GM23338 (cell line): ENCODE measurements at regions not wholly inside any gene's neighbourhood (a gene's known extent, or its start where the extent isn't known, plus 50 kb on each side); places are given as distances from the start of the nearest gene placed in this dataset.

Experiments used
- ATAC-seq: fragments of 200-7000 bp; cut with Tn5 transposase; 3 replicates; pipeline ENCODE4 v1.9.1; 2020
- DNase-seq: peaks from one replicate; pipeline ENCODE4 v3.0.0-alpha.2; 2015; ENCODE audit warnings: low spot score
- H2AFZ ChIP-seq: fragments of 200-600 bp; sonication (generic); 2 replicates; pipeline ENCODE4 v1.8.0; 2016; ENCODE audit warnings: antibody characterized with exemption, mild to moderate bottlenecking, moderate library complexity
- H3F3A ChIP-seq: fragments of 200-600 bp; sonication (generic); replicated peaks from 2 replicates; pipeline ENCODE4 v1.8.0; 2017; ENCODE audit warnings: antibody characterized with exemption, mixed run types, low read depth
- H3K27ac ChIP-seq: fragments of 200-600 bp; sonication (generic); 2 replicates; pipeline ENCODE4 v1.6.1; 2016; ENCODE audit warnings: low read depth
- H3K27me3 ChIP-seq: fragments of 200-600 bp; sonication (generic); 2 replicates; pipeline ENCODE4 v1.8.0; 2016; ENCODE audit warnings: mild to moderate bottlenecking, mixed run types, moderate library complexity; ENCODE audit not compliant: insufficient read depth
- H3K36me3 ChIP-seq: fragments of 200-600 bp; sonication (generic); 2 replicates; pipeline ENCODE4 v1.8.0; 2016; ENCODE audit warnings: mild to moderate bottlenecking; ENCODE audit not compliant: insufficient read depth
- H3K4me1 ChIP-seq: fragments of 200-600 bp; sonication (generic); 2 replicates; pipeline ENCODE4 v1.8.0; 2016; ENCODE audit warnings: mild to moderate bottlenecking, moderate library complexity; ENCODE audit not compliant: insufficient read depth
- H3K4me2 ChIP-seq: fragments of 200-600 bp; sonication (generic); 2 replicates; pipeline ENCODE4 v1.7.1; 2017; ENCODE audit warnings: mixed run types
- H3K4me3 ChIP-seq: fragments of 200-600 bp; sonication (generic); 2 replicates; pipeline ENCODE4 v1.6.1; 2016; ENCODE audit warnings: mixed run types
- H3K79me2 ChIP-seq: fragments of 200-600 bp; sonication (generic); replicated peaks from 2 replicates; pipeline ENCODE4 v1.8.0; 2017; ENCODE audit warnings: mild to moderate bottlenecking; ENCODE audit not compliant: insufficient read depth
- H3K9me2 ChIP-seq: fragments of 200-600 bp; sonication (generic); 2 replicates; pipeline ENCODE4 v1.8.0; 2017; ENCODE audit not compliant: insufficient read depth
- H4K20me1 ChIP-seq: fragments of 200-600 bp; sonication (generic); replicated peaks from 2 replicates; pipeline ENCODE4 v1.8.0; 2017; ENCODE audit warnings: mild to moderate bottlenecking; ENCODE audit not compliant: insufficient read depth
- H3K27ac Mint-ChIP-seq: 2 replicates; pipeline ENCODE4 v1.8.0; 2020; ENCODE audit warnings: inconsistent platforms, mild to moderate bottlenecking, moderate library complexity, mixed read lengths
- H3K27me3 Mint-ChIP-seq: 3 replicates; pipeline ENCODE4 v1.8.0; 2022; ENCODE audit warnings: low read depth, mild to moderate bottlenecking, moderate library complexity, mixed read lengths, inconsistent platforms; ENCODE audit not compliant: insufficient read depth, poor library complexity
- H3K36me3 Mint-ChIP-seq: 3 replicates; pipeline ENCODE4 v1.8.0; 2021; ENCODE audit warnings: low read depth, mild to moderate bottlenecking, inconsistent platforms, moderate library complexity, mixed read lengths
- H3K4me1 Mint-ChIP-seq: 3 replicates; pipeline ENCODE4 v1.8.0; 2020; ENCODE audit warnings: mild to moderate bottlenecking, inconsistent platforms, mixed read lengths
- H3K4me3 Mint-ChIP-seq: 3 replicates; pipeline ENCODE4 v1.8.0; 2021; ENCODE audit warnings: moderate library complexity, mild to moderate bottlenecking, inconsistent platforms, mixed read lengths
- H3K9me3 Mint-ChIP-seq: 3 replicates; pipeline ENCODE4 v1.8.0; 2020; ENCODE audit warnings: moderate library complexity, mild to moderate bottlenecking, inconsistent platforms, mixed read lengths
- CTCF ChIP-seq, 2 experiments: fragments of 200-600 bp in 1 of 2; sonication (generic) in 1 of 2; conservative IDR thresholded peaks; 2 replicates each; pipeline versions ENCODE4 v1.5.1 to v1.6.1; 2016 to 2017; ENCODE audit warnings: antibody characterized with exemption in 2 of 2, low read depth in 2 of 2, mild to moderate bottlenecking in 2 of 2, moderate library complexity in 1 of 2
- EZH2 ChIP-seq: fragments of 200-600 bp; sonication (generic); IDR thresholded peaks from one replicate; pipeline ENCODE4 v1.8.0; 2017; ENCODE audit warnings: antibody characterized with exemption, mild to moderate bottlenecking, low read depth; ENCODE audit not compliant: unreplicated experiment
- EZH2phosphoT487 ChIP-seq: fragments of 200-600 bp; sonication (generic); IDR thresholded peaks from one replicate; pipeline ENCODE4 v1.8.1; 2018; ENCODE audit warnings: antibody characterized with exemption; ENCODE audit not compliant: unreplicated experiment
- JUNB ChIP-seq: IDR thresholded peaks from one replicate; pipeline ENCODE4 v1.6.1; 2016; ENCODE audit warnings: antibody characterized with exemption; ENCODE audit not compliant: unreplicated experiment
- NANOG ChIP-seq: IDR thresholded peaks from 2 replicates; pipeline ENCODE4 v1.6.1; 2016; ENCODE audit warnings: antibody characterized with exemption, borderline replicate concordance
- POLR2AphosphoS5 ChIP-seq: IDR thresholded peaks from 2 replicates; pipeline ENCODE4 v1.6.1; 2016; ENCODE audit warnings: antibody characterized with exemption, low read depth
- REST ChIP-seq: IDR thresholded peaks from one replicate; pipeline ENCODE4 v1.6.1; 2018; ENCODE audit warnings: antibody characterized with exemption; ENCODE audit not compliant: unreplicated experiment
- STAT1 ChIP-seq: IDR thresholded peaks from one replicate; pipeline ENCODE4 v1.6.1; 2016; ENCODE audit warnings: antibody characterized with exemption; ENCODE audit not compliant: unreplicated experiment

GRCh38 chr4:155009288-155009687 is 199.1 kb upstream of the NPY2R start:
- Mint-ChIP-seq H3K36me3 (no peaks in the 10 kb centered on the region), H3K4me3 (no peak overlapping the region), H3K9me3 (no peaks in the 10 kb centered on the region), H3K27me3 (no peaks in the 10 kb centered on the region), H3K4me1 (peaks cover 7% of the 10 kb centered on the region; the same call in 2 of the 3 replicates), H3K27ac (no peak overlapping the region)
- H3K27ac ChIP-seq: no peak overlapping the region
- H3K36me3 ChIP-seq: no peaks in the 10 kb centered on the region
- H3K4me1 ChIP-seq: peaks cover 5% of the 10 kb centered on the region; the same call in 1 of the 2 replicates
- no peaks in the 10 kb centered on the region for H3K9me2 ChIP-seq
- DNase-seq: no peak
- H3K27me3 ChIP-seq: no peaks in the 10 kb centered on the region
- H3F3A ChIP-seq: no peaks in the 10 kb centered on the region
- no peaks in the 10 kb centered on the region for H3K79me2 ChIP-seq
- H3K4me3 ChIP-seq: no peak overlapping the region
- no peaks in the 10 kb centered on the region for H4K20me1 ChIP-seq
- H3K4me2 ChIP-seq: no peak overlapping the region
- H2AFZ ChIP-seq: peak overlapping the region; percentile 56; the same call in 1 of the 2 replicates
- ATAC-seq: no peak
- TF ChIP-seq EZH2phosphoT487: no peak
- TF ChIP-seq REST: no peak
- TF ChIP-seq EZH2: no peak
- no peak for TF ChIP-seq STAT1
- no peak for TF ChIP-seq CTCF (conservative IDR thresholded peaks at IDR 0.05; ENCODE audit: low read depth in 2 of 2)

GRCh38 chr4:155010376-155010775 is 198.1 kb upstream of the NPY2R start:
- Mint-ChIP-seq H3K27ac (no peak overlapping the region), H3K9me3 (no peaks in the 10 kb centered on the region), H3K36me3 (no peaks in the 10 kb centered on the region), H3K27me3 (no peaks in the 10 kb centered on the region), H3K4me3 (no peak overlapping the region), H3K4me1 (peaks cover 7% of the 10 kb centered on the region; the same call in 2 of the 3 replicates)
- Histone ChIP-seq H4K20me1 (no peaks in the 10 kb centered on the region), H3K4me1 (peaks cover 5% of the 10 kb centered on the region; the same call in 1 of the 2 replicates), H3K4me3 (no peak overlapping the region), H3K9me2 (no peaks in the 10 kb centered on the region), H3K27ac (no peak overlapping the region), H2AFZ (no peak overlapping the region), H3K27me3 (no peaks in the 10 kb centered on the region), H3F3A (no peaks in the 10 kb centered on the region), H3K79me2 (no peaks in the 10 kb centered on the region), H3K36me3 (no peaks in the 10 kb centered on the region), H3K4me2 (no peak overlapping the region)
- no peak for ATAC-seq
- DNase-seq: no peak
- TF ChIP-seq POLR2AphosphoS5 (no peak), JUNB (no peak), NANOG (no peak), STAT1 (no peak), EZH2phosphoT487 (no peak), REST (no peak)
